IgD-negative memory B cell (primary cell): ENCODE measurements at regions not wholly inside any gene's neighbourhood (a gene's known extent, or its start where the extent isn't known, plus 50 kb on each side); places are given as distances from the start of the nearest gene placed in this dataset.
A peak's percentile ranks its signal among the peaks of the same experiment; 100 is the strongest.

ENCODE experiments used
- H3K27ac Mint-ChIP-seq, 3 donors: one replicate each; pipeline ENCODE4 v1.8.0; 2020 to 2022; ENCODE audit warnings: mild to moderate bottlenecking in 3 of 3, mixed read lengths in 3 of 3, moderate library complexity in 1 of 3
- H3K27me3 Mint-ChIP-seq: one replicate; pipeline ENCODE4 v1.8.0; 2021; ENCODE audit warnings: mixed read lengths
- H3K36me3 Mint-ChIP-seq: one replicate; pipeline ENCODE4 v1.8.0; 2020; ENCODE audit warnings: mild to moderate bottlenecking, mixed read lengths
- H3K4me1 Mint-ChIP-seq, 3 donors: one replicate each; pipeline ENCODE4 v1.8.0; 2020 to 2022; ENCODE audit warnings: mixed read lengths in 3 of 3, mild to moderate bottlenecking in 1 of 3
- H3K4me3 Mint-ChIP-seq, 4 donors: one replicate each; pipeline ENCODE4 v1.8.0; 2020 to 2022; ENCODE audit warnings: mild to moderate bottlenecking in 4 of 4, mixed read lengths in 4 of 4, moderate library complexity in 3 of 4
- H3K9me3 Mint-ChIP-seq, 3 donors: one replicate each; pipeline ENCODE4 v1.8.0; 2020 to 2021; ENCODE audit warnings: mixed read lengths in 3 of 3, mild to moderate bottlenecking in 1 of 3

DNA sequence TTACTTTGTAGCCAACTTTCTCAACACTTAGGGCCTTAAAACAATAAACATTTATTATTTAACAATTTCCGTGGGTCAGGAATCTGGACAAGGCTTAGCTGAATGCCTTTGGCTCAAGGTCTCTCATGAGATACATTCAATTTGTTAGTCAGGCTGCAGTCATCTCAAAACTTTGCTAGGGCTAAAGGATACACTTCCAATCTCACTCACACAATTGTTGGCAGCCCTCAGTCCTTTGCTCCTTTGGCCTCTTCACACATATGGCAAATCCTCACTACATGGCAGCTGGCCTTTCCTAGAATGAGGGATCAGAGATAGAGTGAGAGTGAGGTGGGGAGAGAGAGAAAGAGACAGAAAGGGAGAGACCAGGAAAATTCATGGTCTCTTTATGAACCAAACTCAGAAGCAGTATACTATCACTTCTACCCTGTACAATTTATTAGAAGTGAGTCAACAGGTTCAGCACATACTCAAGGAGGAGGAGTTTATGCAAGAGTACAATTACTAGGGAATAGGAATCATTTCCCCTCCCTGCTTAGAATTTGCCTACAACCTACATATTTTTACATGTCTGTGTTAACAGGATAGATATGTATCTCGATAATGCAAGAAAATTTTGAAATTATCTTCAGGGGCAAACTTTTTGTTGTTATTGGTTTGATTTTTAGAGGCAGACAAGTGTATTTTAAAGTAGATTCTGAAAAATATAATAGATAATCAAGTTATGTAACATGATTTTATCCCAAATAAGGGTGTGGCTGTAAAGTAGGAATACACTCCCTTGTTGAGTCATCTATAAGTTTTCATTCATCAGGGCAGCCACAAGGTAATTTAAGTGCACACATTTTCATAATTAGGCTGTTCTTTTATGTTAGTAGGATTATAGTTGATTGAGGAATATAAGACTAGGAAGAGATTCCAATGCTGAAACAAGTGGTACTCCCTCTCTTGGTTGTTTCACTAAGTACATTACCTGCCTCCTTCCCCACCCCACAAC is 85.9 kb upstream of the HMGCLL1 start:
- Mint-ChIP-seq H3K4me1 (no peaks in the 10 kb centered on the region), H3K36me3 (no peaks in the 10 kb centered on the region), H3K4me3 (no peak overlapping the region), H3K9me3 (peaks cover 6 to 13% (median 10%) of the 10 kb centered on the region in 3 donors), H3K27me3 (no peaks in the 10 kb centered on the region), H3K27ac (no peak overlapping the region)

DNA sequence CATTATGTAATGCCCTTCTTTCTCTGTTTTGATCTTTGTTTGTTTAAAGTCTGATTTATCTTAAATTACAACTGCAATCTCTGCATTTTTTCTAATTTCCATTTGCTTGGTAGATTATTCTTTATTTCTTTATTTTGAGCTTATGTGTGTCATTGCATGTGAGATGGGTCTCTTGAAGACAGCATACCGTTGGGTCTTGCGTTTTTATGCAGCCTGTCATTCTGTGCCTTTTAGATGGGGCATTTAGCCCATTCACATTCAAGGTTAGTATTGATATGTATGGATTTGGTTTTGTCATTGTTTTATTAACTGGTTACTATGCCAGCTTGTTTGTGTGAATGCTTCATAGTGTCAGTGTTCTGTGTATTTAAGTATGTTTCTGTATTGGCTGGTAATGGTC is 84.9 kb upstream of the HMGCLL1 start:
- no peaks in the 10 kb centered on the region for H3K27me3 Mint-ChIP-seq
- H3K4me1 Mint-ChIP-seq, result no peaks in the 10 kb centered on the region
- peaks cover 7 to 13% (median 10%) of the 10 kb centered on the region in 3 donors for H3K9me3 Mint-ChIP-seq
- H3K36me3 Mint-ChIP-seq, result no peaks in the 10 kb centered on the region
- H3K27ac Mint-ChIP-seq, result no peak overlapping the region
- H3K4me3 Mint-ChIP-seq, result peak overlapping the region in 1 of 4 donors; percentile 13

DNA sequence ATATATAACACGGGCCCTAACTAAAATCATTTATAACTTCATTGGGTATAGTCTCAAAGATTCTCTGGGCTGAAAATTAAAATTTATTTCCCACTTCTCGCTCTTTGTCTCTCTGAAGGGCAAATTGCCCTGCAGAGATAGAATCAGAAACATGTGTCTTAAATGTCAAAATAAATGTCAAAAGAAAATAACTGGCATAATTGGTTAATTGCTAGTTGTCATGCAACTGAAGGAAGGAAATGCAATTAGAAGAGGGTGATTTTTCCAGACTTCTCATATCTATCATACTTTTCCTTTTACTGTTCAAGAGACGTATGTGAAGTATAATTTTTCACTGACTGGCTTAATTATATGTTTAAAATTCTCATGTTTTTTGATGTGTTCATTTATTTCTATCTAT is 80.3 kb upstream of the HMGCLL1 start:
- Mint-ChIP-seq H3K27ac (peak overlapping the region in 1 of 3 donors; percentile 61), H3K9me3 (peaks cover 5 to 13% (median 12%) of the 10 kb centered on the region in 3 donors), H3K4me3 (no peak overlapping the region), H3K4me1 (no peaks in the 10 kb centered on the region), H3K27me3 (no peaks in the 10 kb centered on the region), H3K36me3 (no peaks in the 10 kb centered on the region)

DNA sequence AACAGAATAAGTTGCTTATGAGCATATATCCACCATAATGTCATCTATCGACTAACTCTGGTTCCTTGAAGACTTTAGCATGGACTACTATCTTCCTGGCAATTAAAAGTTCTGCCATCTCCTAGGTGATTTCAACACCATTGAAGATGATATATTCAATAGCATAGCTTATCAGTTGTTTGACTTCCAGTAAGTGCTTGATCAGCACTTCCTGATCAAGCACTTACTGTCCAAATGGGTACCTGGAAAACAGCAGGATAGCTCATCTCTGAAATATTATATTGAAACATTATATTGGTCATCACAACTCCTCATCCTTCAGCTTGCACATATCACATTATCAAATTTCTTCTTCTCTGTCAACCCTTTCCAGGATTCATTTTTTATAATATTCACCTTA is 75.5 kb upstream of the HMGCLL1 start:
- Mint-ChIP-seq H3K27ac (no peak overlapping the region), H3K27me3 (no peaks in the 10 kb centered on the region), H3K36me3 (no peaks in the 10 kb centered on the region), H3K4me3 (no peak overlapping the region), H3K4me1 (no peaks in the 10 kb centered on the region), H3K9me3 (peaks cover 1 to 14% (median 8%) of the 10 kb centered on the region in 3 donors)

GRCh38 chr6:55652429-55652828 is 73.4 kb upstream of the HMGCLL1 start:
- no peaks in the 10 kb centered on the region for H3K27me3 Mint-ChIP-seq
- H3K9me3 Mint-ChIP-seq, result peaks cover 1 to 13% (median 6%) of the 10 kb centered on the region in 3 donors
- H3K27ac Mint-ChIP-seq, result no peak overlapping the region
- H3K4me3 Mint-ChIP-seq, result no peak overlapping the region
- no peaks in the 10 kb centered on the region for H3K4me1 Mint-ChIP-seq
- H3K36me3 Mint-ChIP-seq, result no peaks in the 10 kb centered on the region

- Mint-ChIP-seq H3K9me3 (peaks cover 1 to 17% (median 6%) of the 10 kb centered on the region in 3 donors), H3K27ac (no peak overlapping the region), H3K27me3 (no peaks in the 10 kb centered on the region), H3K4me3 (no peak overlapping the region), H3K36me3 (peaks cover 2% of the 10 kb centered on the region), H3K4me1 (no peaks in the 10 kb centered on the region)
Observed at GRCh38 chr6:55651015-55651414, 72.0 kb upstream of the HMGCLL1 start.

DNA sequence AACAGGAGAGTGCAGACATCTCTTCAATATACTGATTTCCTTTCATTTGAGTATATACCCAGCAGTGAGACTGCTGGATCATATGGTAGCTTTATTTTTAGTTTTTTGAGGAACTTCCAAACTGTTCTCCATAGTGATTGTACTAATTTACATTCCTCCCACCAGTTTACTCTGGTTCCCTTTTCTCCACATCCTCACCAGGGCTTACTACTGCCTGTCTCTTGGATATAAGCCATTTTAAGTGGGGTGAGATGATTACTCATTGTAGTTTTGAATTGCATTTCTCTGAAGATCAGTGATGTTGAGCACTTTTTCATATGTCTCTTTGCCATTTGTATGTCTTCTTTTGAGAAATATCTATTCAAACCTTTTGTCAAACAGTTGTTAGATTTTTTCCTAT is 64.9 kb upstream of the HMGCLL1 start:
- Mint-ChIP-seq H3K27ac (no peak overlapping the region), H3K4me3 (no peak overlapping the region), H3K27me3 (no peaks in the 10 kb centered on the region), H3K36me3 (peaks cover 2% of the 10 kb centered on the region), H3K4me1 (no peaks in the 10 kb centered on the region), H3K9me3 (peaks cover 2 to 26% (median 6%) of the 10 kb centered on the region in 3 donors)

GRCh38 chr6:55642366-55642765 is 63.4 kb upstream of the HMGCLL1 start:
- Mint-ChIP-seq H3K36me3 (peaks cover under 1% of the 10 kb centered on the region), H3K27ac (no peak overlapping the region), H3K9me3 (peaks cover 2 to 26% (median 6%) of the 10 kb centered on the region in 3 donors), H3K27me3 (no peaks in the 10 kb centered on the region), H3K4me3 (no peak overlapping the region), H3K4me1 (no peaks in the 10 kb centered on the region)

DNA sequence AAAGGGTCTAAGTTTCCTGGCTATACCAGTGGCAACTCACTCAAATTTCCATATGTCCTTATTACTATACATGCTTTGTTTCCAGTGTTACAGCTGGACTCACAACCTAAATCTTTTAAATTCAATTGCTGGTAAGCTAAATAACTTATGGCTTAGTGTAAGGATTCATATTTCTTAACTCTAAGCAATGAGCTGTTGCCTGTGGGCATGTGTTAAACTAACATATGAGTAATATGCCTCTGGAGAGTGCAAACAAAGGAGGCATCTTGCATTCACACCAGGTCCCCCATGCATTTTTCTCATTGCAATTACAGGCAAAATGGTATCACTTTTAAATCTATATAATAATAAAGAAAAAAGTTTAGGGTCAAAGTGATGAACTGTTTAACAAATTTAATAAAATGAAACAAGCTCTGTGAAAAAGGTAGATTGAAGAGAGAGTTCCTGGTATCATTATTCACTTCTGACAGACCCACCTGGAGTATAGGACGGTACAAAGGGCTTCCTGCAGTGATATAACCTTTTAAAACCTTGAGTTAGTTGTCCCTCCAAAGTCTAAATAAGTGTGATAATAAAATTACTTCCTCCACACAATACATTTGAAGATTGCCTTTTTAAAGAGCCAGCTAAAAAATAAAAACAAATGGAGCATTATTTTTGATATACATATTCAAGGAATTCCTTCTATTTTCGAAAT is 57.6 kb upstream of the HMGCLL1 start:
- H3K4me1 Mint-ChIP-seq, result no peaks in the 10 kb centered on the region
- H3K27me3 Mint-ChIP-seq, result no peaks in the 10 kb centered on the region
- H3K36me3 Mint-ChIP-seq, result no peaks in the 10 kb centered on the region
- no peak overlapping the region for H3K27ac Mint-ChIP-seq
- H3K4me3 Mint-ChIP-seq, result no peak overlapping the region
- peaks cover 0 to 3% (median 3%) of the 10 kb centered on the region in 3 donors for H3K9me3 Mint-ChIP-seq

DNA sequence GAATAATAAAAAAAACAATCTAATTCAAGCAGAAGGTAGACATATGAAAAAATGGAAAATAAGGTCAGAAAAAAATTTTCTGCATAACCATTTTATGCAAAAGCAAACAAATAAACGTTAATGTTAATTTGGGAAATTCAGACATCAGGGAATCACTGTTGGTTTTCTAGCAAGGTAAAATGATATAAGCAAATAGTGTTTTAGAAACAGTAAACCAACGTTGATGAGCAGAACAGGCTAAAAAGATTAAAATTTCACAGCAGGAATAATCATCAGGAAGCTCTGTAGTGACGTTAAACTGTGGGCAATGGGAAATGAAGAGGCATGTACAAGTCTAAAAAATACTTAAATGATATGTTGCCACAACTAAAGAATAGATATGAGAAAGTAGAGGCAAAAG is 54.5 kb upstream of the HMGCLL1 start:
- no peaks in the 10 kb centered on the region for H3K27me3 Mint-ChIP-seq
- no peaks in the 10 kb centered on the region for H3K36me3 Mint-ChIP-seq
- H3K4me3 Mint-ChIP-seq, result no peak overlapping the region
- H3K4me1 Mint-ChIP-seq, result no peaks in the 10 kb centered on the region
- H3K9me3 Mint-ChIP-seq, result peaks cover 0 to 4% (median 2%) of the 10 kb centered on the region in 3 donors
- no peak overlapping the region for H3K27ac Mint-ChIP-seq

GRCh38 chr6:55632953-55633352 is 54.0 kb upstream of the HMGCLL1 start:
- no peak overlapping the region for H3K27ac Mint-ChIP-seq
- H3K4me1 Mint-ChIP-seq, result no peaks in the 10 kb centered on the region
- H3K4me3 Mint-ChIP-seq, result no peak overlapping the region
- no peaks in the 10 kb centered on the region for H3K36me3 Mint-ChIP-seq
- no peaks in the 10 kb centered on the region for H3K27me3 Mint-ChIP-seq
- H3K9me3 Mint-ChIP-seq, result peaks cover 0 to 4% (median 2%) of the 10 kb centered on the region in 3 donors
